H7 (cell line): ENCODE measurements at regions not wholly inside any gene's neighbourhood (a gene's known extent, or its start where the extent isn't known, plus 50 kb on each side); places are given as distances from the start of the nearest gene placed in this dataset.
"Not testable (repeated sequence)": the region's sequence is repeated elsewhere in the genome, so short reads cannot be mapped to it uniquely, and the experiment has no call there.

Experiments
- DNase-seq: peaks from one replicate; pipeline ENCODE4 v3.0.0; 2012
- H3K27me3 ChIP-seq: 2 replicates; pipeline ENCODE4 v1.6.0; 2011; ENCODE audit warnings: mild to moderate bottlenecking, low read length; ENCODE audit not compliant: control insufficient read depth, insufficient read depth
- H3K36me3 ChIP-seq: replicated peaks from 2 replicates; pipeline ENCODE4 v1.5.1; 2011; ENCODE audit warnings: low read length; ENCODE audit not compliant: control insufficient read depth, insufficient read depth
- H3K4me3 ChIP-seq: 2 replicates; pipeline ENCODE4 v1.5.1; 2011; ENCODE audit warnings: low read depth, mild to moderate bottlenecking, control low read depth, low read length, moderate library complexity; ENCODE audit not compliant: insufficient read depth

DNA sequence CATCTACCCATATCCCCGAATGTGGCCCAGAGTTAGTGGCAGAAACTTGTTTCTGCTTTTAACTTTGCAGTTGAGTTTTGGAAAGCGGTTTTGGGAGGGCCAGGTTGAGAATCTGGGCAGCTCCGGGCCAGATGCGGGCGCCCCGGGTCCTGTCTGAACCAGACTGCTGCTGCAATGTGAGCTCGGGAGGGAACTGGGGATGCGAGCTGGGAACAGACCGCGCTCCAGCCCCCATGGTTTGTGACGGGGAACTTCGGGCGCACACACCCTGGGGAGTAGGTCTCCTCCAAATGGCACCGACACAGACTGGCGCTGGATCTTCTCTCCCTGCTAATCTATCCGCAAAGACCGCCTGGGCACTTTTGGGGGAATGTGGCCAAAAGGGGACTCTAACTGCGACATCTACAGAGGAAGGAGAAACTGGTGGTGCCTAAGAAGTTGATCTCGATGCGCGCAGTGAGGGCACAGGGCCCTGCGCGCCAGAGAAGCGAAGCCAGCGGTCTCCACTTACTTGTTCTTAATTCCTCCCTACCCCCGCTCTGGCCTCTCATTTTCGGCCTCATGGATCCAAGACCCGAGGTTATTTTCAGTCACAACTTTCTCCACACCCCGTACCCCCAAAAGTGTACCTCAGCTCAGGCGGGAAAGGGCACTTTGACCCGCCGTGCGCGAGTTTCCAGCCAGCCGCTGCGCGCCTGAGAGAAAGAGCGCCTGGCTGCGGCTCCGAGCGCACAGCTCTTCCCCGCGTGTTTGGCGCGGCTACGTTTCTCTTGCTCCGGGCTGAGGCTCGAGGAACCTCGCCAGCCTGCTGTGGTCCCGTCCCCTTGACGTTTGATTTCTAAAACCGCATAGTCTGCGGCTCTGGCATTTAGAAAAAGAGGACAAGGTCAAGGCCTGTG is 411.0 kb upstream of the ESRRG start:
- H3K27me3 ChIP-seq, result peaks cover 89% of the 10 kb centered on the region
- no peaks in the 10 kb centered on the region for H3K36me3 ChIP-seq
- peak; percentile 59 for DNase-seq
- peak overlapping the region; percentile 57 for H3K4me3 ChIP-seq

DNA sequence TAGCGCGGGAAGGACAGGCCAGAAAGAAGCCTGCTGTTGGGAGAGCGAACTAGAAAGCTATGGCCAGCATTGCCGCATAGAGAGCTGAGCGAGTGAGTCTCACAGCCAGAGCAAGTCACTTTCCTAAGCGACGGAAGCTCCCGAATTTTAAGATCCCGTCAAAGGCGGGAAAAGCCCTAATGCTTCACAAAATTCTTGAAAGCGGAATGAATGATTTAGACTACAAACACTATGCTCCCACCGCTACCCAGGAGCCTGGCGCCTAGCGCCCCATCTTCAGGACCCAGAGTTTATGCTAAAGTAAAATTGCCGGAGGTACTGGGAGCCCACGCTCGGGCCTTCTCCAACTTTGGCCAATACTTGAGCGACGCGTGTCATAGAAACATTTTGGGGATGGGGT is 409.9 kb upstream of the ESRRG start:
- Histone ChIP-seq H3K4me3 (no peak overlapping the region), H3K36me3 (no peaks in the 10 kb centered on the region), H3K27me3 (peaks cover 78% of the 10 kb centered on the region)
- DNase-seq, result peak; percentile 22

DNA sequence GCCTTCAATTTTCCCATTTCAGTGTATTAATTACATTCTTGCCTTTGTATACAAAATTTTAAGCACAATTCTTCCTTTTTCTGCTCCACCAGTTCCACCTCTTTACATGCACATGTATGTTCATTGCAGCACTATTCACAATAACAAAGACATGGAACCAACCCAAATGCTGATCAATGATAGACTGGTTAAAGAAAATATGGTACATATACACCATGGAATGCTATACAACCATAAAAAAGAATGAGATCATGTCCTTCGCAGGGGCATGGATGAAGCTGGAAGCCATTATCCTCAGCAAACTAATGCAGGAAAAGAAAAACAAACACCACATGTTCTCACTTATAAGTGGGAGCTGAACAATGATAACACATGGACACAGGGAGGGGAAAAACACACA is 400.1 kb upstream of the ESRRG start:
- H3K36me3 ChIP-seq, H3K27me3 ChIP-seq, DNase-seq, H3K4me3 ChIP-seq: not testable (repeated sequence)

DNA sequence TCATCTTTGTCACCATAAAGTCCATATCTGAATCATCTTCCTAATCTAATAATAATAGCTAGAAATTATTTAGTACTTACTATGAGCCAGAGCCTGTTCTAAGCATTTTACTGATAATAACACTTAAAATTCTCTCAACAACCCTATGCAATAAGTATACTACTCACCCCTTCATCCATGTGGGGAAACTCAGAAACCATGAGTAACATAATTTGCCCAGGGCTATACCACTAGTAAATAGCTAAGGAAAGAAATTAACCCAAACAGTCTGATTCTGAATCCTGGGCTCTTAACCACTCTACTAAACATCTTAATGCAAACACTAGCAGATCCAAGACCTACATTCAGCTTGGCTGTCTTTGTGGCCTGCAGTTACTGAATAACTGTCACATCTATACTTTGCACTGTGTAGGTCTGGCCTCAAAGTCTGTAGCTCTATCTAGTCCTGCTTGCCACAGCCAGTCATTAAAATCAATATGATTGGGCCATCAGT is 394.8 kb upstream of the ESRRG start:
- DNase-seq, result no peak
- Histone ChIP-seq H3K36me3 (no peaks in the 10 kb centered on the region), H3K4me3 (no peak overlapping the region), H3K27me3 (no peaks in the 10 kb centered on the region)

DNA sequence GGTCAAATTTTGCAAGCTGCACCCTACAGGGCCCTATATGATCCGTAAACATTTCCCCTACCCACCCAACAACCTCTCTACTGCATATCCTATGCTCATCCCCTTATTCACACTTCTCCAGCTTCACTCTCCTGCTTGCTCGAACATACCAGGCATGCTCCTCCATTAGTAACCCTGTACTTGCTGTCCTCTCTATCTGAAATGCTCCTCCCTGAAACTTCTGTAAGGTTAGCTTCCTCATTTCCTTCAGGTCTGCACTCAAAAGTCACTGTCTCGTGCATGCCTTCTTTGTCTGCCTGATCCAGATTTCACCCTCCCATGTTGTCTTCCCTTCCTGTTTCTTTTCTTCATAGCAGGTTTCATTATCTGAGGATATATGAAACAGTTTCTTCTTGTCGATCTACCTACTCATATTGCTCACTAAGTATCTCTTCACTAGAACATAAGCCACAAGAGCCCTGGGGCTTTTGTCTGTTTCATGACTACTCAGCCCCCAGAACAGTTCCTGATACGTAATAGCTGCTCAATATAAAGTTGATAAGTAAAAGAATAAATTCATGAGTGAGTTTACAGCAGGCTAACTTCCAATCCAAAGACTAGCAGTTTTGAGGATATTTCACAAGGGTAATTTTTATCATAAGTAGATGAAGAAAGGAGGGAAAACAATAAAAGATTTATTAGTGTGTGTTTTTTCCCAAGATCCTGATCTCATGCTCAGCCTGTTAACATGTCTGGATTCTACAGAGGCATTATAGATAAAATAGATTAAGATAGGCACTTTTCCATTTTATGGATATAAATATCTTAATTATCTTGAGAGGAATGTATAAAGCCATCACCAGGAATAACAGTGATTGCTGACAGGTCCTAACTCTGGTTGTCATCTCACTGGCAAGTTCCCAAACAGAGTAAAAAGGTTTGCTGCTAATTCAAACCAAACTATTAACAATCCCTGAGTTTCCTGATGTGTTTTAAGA is 392.5 kb upstream of the ESRRG start:
- Histone ChIP-seq H3K4me3 (no peak overlapping the region), H3K36me3 (no peaks in the 10 kb centered on the region), H3K27me3 (no peaks in the 10 kb centered on the region)
- no peak for DNase-seq

DNA sequence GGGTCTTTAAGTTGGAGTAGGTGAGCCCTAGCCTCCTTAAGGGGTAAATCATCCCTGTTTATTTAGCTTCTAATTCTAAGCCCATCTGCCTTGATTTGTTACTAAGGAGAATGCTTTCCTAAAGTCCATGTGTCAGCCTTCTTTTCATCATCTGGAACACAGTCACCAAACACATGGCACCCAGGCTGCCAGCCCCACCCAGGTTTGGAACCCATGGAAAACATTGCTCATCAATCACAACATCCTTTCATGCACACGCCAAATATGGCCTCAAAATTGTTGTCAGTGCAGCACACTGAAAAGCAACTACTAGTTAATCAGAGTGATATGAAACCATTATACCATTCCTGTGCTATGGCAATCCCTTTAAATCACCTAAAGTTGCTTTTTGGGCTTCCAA is 386.7 kb upstream of the ESRRG start:
- no peak for DNase-seq
- no peak overlapping the region for H3K4me3 ChIP-seq
- H3K27me3 ChIP-seq, result no peaks in the 10 kb centered on the region
- no peaks in the 10 kb centered on the region for H3K36me3 ChIP-seq

DNA sequence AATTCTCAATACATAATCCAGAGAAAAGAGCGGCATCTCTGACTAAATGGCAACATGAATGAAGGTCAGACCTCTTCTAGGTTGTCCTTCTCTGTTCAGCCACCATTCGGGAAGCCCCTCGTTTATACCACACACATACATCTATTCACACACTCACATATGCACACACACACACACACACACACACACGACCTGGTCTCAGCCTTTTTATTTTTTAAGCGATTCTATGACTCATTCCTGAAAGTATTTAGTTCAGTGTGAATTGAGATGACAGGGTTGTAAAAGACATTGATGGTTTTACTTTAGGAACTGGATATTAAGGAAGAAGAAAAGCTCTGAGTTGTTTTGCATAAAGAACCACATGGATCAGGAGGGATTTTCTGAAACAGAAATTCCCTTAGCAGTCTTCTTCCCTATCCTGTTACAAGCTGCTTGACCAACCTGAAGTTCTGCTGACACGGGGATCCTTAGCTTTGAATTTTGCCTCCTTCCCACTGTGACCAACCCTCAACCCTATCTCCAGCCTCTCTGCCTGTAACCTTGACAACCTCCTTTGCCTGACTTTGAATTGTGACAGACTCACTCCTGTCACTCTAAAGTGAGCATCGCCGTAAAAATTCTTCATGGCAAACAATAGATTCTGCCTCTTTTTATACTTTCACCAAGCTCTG is 383.1 kb upstream of the ESRRG start:
- no peak for DNase-seq
- no peak overlapping the region for H3K4me3 ChIP-seq
- H3K36me3 ChIP-seq, result no peaks in the 10 kb centered on the region
- H3K27me3 ChIP-seq, result no peaks in the 10 kb centered on the region

DNA sequence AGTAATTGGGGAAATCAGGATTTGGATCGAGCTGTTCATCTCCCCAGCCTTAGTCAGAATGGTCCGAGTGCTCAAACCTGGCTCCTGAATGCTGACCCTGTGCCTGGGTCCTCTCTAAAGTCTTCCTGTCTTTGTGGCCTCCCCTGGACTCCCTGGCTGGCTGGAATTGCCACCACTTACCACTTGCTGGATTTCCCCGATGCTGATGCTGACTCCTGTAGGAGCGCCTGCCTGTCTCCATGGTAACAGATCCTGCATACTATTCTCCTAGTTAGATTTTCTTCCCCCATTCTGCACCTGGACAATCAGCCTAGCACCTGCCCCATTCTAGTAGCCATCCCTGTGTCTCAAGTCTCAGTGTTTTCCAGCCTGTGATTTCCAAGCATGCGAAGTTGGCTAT is 382.2 kb upstream of the ESRRG start:
- Histone ChIP-seq H3K36me3 (no peaks in the 10 kb centered on the region), H3K27me3 (no peaks in the 10 kb centered on the region), H3K4me3 (no peak overlapping the region)
- no peak for DNase-seq

DNA sequence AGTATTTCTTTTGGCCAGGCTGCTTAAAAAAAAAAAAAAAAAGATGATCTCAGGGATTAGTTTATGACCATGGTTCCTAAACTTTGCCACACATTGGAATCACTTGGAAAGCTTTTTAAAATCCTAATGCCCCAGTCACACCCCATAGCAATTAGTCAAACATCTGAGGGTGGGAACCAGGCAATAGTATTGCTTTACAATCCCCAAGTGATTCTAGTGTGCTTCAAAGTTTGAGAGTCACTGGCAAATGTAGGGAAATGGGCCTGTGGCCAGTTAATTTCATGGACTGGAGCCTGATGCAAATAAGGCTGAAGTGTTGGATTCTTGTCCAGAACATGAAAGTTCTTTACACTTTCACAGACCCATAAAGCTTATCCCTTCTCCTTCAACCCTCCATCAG is 374.6 kb upstream of the ESRRG start:
- no peak for DNase-seq
- Histone ChIP-seq H3K36me3 (no peaks in the 10 kb centered on the region), H3K27me3 (no peaks in the 10 kb centered on the region), H3K4me3 (no peak overlapping the region)

DNA sequence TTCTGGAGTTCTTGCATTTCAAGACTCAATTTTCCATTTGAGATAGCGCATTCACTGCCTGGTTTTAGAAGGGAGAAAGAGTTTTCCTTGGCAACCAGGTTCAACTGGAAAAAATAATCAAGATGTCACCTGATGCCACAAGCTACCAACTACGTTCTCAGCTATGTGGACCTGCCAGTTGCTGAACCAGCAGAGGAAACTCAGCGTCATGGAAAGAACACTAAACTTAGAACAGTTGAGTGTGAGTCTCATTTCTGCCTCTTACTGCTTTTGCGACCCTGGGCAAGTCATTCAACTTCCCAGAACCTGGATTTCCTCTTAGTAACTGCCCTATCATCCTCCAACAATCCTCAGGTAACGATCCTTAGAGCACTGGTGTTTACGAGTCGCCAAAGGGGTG is 373.0 kb upstream of the ESRRG start:
- peaks cover 8% of the 10 kb centered on the region; the same call in 1 of the 2 replicates for H3K27me3 ChIP-seq

DNA sequence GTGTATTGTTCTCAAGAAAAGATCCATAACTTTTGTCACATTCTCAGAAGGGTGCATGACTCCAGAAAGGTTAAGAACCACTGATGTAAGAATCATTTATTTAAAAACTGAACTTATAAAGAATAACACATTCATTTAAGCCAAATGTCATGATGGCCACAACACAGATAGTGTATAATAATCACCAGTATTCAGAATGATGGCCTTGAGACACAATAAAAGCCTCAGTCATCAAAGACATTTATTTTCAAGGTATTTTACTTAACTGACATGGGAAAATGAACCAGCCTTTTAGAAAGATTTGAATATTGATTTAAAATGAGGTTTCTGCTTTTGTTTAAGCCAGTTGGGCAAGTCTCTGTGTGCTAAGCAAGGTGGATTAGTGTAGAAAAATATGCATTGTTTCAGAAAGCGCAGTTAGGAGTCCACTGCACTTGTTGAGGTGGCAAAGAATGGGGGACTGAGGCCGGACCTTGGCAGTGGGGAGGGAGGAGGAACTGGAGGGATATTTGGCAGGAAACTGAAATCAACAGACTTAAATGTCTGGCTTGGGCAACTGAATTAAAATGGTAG is 371.9 kb upstream of the ESRRG start:
- Histone ChIP-seq H3K36me3 (no peaks in the 10 kb centered on the region), H3K4me3 (no peak overlapping the region), H3K27me3 (peaks cover 17% of the 10 kb centered on the region)
- no peak for DNase-seq

More for the DNA sequence above, 373.0 kb upstream of the ESRRG start:
- no peak for DNase-seq
- Histone ChIP-seq H3K36me3 (no peaks in the 10 kb centered on the region), H3K4me3 (no peak overlapping the region)

DNA sequence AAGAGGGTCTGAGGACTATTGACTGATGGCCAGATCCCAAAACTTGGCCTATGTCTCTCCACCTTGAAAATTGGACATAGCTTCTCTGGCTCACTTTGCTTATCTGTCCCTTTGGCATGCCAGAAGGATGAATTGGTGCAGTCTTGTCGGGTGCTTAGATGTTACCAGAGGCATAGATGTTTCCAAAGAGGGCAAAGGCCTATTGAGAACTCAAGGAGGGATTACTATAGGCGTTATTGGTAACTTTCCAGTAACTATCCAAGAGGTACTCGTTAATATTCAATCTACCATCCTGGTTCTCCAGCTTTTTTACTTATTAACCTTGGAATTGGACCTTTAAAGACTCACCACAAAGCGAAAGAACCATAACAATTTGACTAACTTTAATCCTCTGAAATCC is 368.3 kb upstream of the ESRRG start:
- no peak for DNase-seq
- Histone ChIP-seq H3K27me3 (peaks cover 39% of the 10 kb centered on the region), H3K36me3 (no peaks in the 10 kb centered on the region), H3K4me3 (no peak overlapping the region)

DNA sequence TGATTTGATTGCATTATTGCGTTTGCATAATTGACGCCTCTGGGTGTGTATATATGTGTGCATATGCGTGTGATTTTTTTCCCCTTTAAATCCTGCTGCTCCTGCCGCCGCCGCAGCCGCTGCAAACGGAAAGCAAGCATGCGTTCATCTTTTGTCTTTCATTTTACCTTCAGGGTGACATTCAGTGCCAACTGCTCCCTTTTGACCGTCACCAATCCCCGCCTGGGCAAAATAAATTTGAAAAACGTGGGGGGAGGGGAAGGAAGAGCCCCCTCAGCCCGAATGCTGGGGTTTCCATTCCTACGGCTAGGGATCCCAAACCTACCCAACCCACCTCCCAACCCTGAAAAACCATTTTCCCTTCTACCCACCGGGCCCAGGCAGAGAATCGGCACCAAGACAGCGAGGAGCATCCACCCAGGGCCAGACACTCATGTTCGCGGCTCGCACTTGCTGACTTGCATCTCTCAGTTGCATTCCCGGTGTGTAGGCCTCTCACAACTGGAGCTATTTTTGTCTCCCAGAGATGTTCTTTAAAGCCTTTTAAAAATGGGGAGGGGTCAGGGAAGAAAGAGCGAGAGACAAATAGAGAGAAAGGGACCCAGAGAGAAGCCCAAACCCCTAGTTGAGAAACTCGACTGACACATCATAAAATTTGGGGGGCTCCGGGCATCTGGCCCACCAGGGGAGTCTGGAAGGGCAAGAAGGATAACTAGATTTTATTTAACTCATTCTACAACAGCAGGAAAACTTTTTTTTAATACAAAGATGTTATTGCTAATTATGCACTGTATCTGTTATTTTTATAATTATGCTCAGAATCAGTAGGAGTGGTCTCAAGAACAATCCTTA is 367.1 kb upstream of the ESRRG start:
- peak overlapping the region; percentile 44 for H3K4me3 ChIP-seq
- H3K27me3 ChIP-seq, result peaks cover 39% of the 10 kb centered on the region
- DNase-seq, result peak; percentile 11
- H3K36me3 ChIP-seq, result no peaks in the 10 kb centered on the region
